ENCODE measurements at regions not wholly inside any gene's neighbourhood (a gene's known extent, or its start where the extent isn't known, plus 50 kb on each side); places are given as distances from the start of the nearest gene placed in this dataset.

DNA sequence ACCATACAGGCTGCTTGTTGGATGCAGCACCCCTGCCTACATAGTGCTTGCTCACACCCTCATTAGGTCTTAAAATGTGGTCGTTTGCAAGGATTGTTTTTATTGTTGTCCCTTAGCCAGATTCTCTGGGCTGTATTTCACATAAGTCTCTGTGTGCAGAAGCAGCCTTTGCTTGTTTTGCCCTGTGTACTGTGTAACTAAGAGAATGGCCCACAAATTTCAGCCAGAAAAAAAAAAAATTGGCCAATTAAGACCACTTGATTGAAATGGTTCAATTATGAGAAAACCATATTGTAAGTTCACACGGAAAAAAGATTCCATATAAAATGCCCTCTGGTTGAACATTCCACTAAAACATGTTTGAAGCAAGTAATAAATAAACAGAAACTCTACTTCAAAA is 377.1 kb upstream of the SOX11 start:
- Histone ChIP-seq H3K27ac (no peak overlapping the region), H3K4me3 (ENCODE audit: low read depth, low read length) (no peak overlapping the region), H3K36me3 (replicated peaks) (no peaks in the 10 kb centered on the region), H3K27me3 (replicated peaks) (no peaks in the 10 kb centered on the region)
- TF ChIP-seq, protein P1, sequence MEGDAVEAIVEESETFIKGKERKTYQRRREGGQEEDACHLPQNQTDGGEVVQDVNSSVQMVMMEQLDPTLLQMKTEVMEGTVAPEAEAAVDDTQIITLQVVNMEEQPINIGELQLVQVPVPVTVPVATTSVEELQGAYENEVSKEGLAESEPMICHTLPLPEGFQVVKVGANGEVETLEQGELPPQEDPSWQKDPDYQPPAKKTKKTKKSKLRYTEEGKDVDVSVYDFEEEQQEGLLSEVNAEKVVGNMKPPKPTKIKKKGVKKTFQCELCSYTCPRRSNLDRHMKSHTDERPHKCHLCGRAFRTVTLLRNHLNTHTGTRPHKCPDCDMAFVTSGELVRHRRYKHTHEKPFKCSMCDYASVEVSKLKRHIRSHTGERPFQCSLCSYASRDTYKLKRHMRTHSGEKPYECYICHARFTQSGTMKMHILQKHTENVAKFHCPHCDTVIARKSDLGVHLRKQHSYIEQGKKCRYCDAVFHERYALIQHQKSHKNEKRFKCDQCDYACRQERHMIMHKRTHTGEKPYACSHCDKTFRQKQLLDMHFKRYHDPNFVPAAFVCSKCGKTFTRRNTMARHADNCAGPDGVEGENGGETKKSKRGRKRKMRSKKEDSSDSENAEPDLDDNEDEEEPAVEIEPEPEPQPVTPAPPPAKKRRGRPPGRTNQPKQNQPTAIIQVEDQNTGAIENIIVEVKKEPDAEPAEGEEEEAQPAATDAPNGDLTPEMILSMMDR (IDR thresholded peaks at IDR 0.05; ENCODE audit: low read depth, low read length, missing control alignments) = no peak
- in situ Hi-C loops (cut with HindIII; ENCODE audit: low pct_ligation_motif_present, low sequenced_read_pairs) = no loop called here
- no peak for DNase-seq

DNA sequence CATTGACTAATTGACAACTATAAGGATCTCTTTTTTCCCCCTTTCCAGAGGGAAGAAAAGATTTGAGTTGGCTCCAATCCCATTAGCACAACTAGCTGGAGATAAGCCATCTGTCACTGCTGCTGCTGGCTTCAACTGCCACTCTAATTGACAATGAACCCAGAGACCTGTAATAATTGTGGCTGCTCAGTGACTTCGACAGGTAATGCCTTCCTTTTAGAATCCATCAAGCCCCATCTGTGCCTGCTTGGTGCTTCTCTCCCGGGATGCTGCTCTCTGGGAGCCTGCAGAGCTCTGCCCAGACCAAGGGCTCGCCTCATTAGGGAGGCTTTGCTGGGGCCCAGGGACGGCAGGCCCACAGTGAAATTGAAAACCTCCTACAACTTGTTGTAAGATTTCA is 376.7 kb upstream of the SOX11 start:
- H3K27ac ChIP-seq = no peak overlapping the region
- no peak overlapping the region for H3K4me3 ChIP-seq (ENCODE audit: low read depth, low read length)
- no peaks in the 10 kb centered on the region for H3K27me3 ChIP-seq (replicated peaks)
- TF ChIP-seq, protein P1 (IDR thresholded peaks at IDR 0.05; ENCODE audit: low read depth, low read length, missing control alignments) = no peak
- no peaks in the 10 kb centered on the region for H3K36me3 ChIP-seq (replicated peaks)
- no peak for DNase-seq
- in situ Hi-C loops (cut with HindIII; ENCODE audit: low pct_ligation_motif_present, low sequenced_read_pairs) = no loop called here

DNA sequence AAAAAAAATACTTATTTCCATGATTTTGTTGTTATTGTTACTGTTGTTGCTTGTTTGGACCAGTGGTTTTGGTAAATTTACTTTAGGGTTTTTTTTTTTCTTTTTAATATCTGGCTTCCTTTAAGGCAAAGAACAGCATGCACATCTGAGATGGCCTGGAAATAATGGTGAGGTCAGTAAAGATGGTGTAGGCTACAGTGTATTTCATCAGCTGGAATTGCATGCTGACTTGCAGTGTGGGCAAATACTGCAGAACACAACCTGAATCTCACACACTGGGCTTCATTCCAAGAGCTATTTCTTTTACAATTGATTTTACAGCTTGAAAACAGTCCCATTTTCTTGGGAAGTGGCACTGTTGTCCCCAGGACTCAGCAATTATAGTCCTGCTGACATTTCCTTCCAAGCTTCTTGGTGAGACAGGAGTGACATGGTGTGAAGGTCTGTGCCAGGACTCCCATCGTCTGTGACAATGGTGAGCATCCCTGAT is 376.1 kb upstream of the SOX11 start:
- TF ChIP-seq, protein P1 (IDR thresholded peaks at IDR 0.05; ENCODE audit: low read depth, low read length, missing control alignments) = no peak
- DNase-seq = no peak
- Histone ChIP-seq H3K36me3 (replicated peaks) (no peaks in the 10 kb centered on the region), H3K27me3 (replicated peaks) (no peaks in the 10 kb centered on the region), H3K4me3 (ENCODE audit: low read depth, low read length) (no peak overlapping the region), H3K27ac (no peak overlapping the region)
- in situ Hi-C loops (cut with HindIII; ENCODE audit: low pct_ligation_motif_present, low sequenced_read_pairs) = no loop called here

DNA sequence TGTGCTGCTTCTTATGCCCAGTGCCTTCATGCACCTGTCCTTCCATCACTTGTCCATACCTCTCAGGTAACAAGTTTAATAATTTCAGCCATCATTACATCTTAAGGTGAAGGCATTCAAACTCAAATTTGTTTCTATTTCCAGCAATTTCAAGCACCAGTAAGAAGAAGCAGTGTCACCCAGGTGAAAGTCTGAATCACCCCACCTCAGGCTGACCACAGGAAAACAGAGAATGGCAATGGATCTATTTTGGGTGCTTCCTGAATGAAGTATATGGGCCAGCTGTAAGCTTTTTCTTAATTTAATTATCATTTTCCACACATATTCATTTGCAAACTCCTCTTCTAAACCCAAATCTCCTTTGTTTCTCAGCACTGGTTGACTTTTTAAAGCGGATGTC is 372.7 kb upstream of the SOX11 start:
- Histone ChIP-seq H3K4me3 (ENCODE audit: low read depth, low read length) (no peak overlapping the region), H3K27me3 (replicated peaks) (no peaks in the 10 kb centered on the region), H3K36me3 (replicated peaks) (no peaks in the 10 kb centered on the region), H3K27ac (no peak overlapping the region)
- DNase-seq = no peak
- TF ChIP-seq, protein P1 (IDR thresholded peaks at IDR 0.05; ENCODE audit: low read depth, low read length, missing control alignments) = no peak
- in situ Hi-C loops (cut with HindIII; ENCODE audit: low pct_ligation_motif_present, low sequenced_read_pairs) = no loop called here

DNA sequence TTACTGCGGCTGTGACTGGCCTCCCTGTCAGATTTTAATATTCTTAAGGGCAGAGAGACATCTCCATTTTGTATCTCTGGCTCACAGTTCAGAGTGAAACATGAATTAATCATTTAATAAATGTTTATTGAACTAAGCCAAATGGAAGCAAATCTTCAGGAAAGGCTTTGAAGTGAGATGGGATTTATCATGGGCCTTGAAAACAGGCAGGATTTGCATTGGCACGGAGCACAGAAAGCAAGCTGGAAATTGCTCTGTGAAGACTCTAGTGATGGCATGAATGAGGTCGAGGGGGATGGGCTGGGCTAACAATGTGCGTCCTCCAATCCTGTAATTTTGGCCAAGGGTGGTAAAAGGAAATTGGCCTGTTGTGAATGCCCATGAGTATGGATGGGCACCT is 369.8 kb upstream of the SOX11 start:
- no peak for DNase-seq
- H3K4me3 ChIP-seq (ENCODE audit: low read depth, low read length) = no peak overlapping the region
- no peaks in the 10 kb centered on the region for H3K36me3 ChIP-seq (replicated peaks)
- in situ Hi-C loops (cut with HindIII; ENCODE audit: low pct_ligation_motif_present, low sequenced_read_pairs) = no loop called here
- TF ChIP-seq, protein P1 (IDR thresholded peaks at IDR 0.05; ENCODE audit: low read depth, low read length, missing control alignments) = no peak
- H3K27ac ChIP-seq = no peak overlapping the region
- no peaks in the 10 kb centered on the region for H3K27me3 ChIP-seq (replicated peaks)

DNA sequence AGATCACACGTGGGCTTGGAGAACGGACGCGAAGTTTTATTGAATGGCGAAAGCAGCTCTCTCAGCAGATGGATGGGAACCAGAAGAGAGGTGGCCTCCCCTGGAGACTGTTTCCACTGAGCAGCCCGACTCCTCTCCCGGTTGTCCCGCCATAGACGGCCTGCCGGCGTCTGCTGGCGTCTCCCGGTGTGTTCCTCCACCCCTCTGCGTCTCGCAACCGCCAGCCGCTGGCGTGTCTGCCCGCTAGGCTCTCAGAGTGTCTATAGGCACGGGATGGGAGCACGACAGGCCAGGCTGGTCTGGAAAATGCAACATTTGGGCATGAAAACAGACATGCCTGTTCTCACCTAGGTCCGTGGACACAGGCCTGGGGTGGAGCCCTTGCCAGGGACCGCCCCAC is 366.7 kb upstream of the SOX11 start:
- Histone ChIP-seq H3K27ac (no peak overlapping the region), H3K27me3 (replicated peaks) (no peaks in the 10 kb centered on the region), H3K36me3 (replicated peaks) (no peaks in the 10 kb centered on the region), H3K4me3 (ENCODE audit: low read depth, low read length) (no peak overlapping the region)
- TF ChIP-seq, protein P1 (IDR thresholded peaks at IDR 0.05; ENCODE audit: low read depth, low read length, missing control alignments) = no peak
- in situ Hi-C loops (cut with HindIII; ENCODE audit: low pct_ligation_motif_present, low sequenced_read_pairs) = no loop called here
- no peak for DNase-seq
